ENCODE measurements at regions not wholly inside any gene's neighbourhood (a gene's known extent, or its start where the extent isn't known, plus 50 kb on each side); places are given as distances from the start of the nearest gene placed in this dataset.
"Not testable (repeated sequence)": the region's sequence is repeated elsewhere in the genome, so short reads cannot be mapped to it uniquely, and the experiment has no call there.

- DNase-seq (ENCODE audit: low read depth, low spot score): no peak
- H3K4me3 ChIP-seq (ENCODE audit: low read length): no peak overlapping the region
These were observed 121.0 kb downstream of the NREP start for GRCh38 chr5:111635916-111636570.

- no peak for DNase-seq (ENCODE audit: low read depth, low spot score)
- H3K4me3 ChIP-seq (ENCODE audit: low read length): no peak overlapping the region
These were observed 121.7 kb downstream of the NREP start for GRCh38 chr5:111635151-111635902.

- DNase-seq (ENCODE audit: low read depth, low spot score): no peak
- no peak overlapping the region for H3K4me3 ChIP-seq (ENCODE audit: low read length)
These were observed 119.0 kb upstream of the STARD4 start for GRCh38 chr5:111631328-111631727.

- no peak overlapping the region for H3K4me3 ChIP-seq (ENCODE audit: low read length)
- DNase-seq (ENCODE audit: low read depth, low spot score): no peak
These were observed 116.6 kb upstream of the STARD4 start for GRCh38 chr5:111628901-111629300.

GRCh38 chr5:111627862-111628261 lies 115.5 kb upstream of the STARD4 start:
- DNase-seq (ENCODE audit: low read depth, low spot score): no peak
- H3K4me3 ChIP-seq (ENCODE audit: low read length): no peak overlapping the region

GRCh38 chr5:111626473-111627148 lies 114.3 kb upstream of the STARD4 start:
- DNase-seq (ENCODE audit: low read depth, low spot score): no peak
- H3K4me3 ChIP-seq (ENCODE audit: low read length): no peak overlapping the region

GRCh38 chr5:111618623-111619271 lies 106.4 kb upstream of the STARD4 start:
- H3K4me3 ChIP-seq (ENCODE audit: low read length): no peak overlapping the region
- peak; percentile 40 for DNase-seq (ENCODE audit: low read depth, low spot score)

GRCh38 chr5:111615054-111615453 lies 102.7 kb upstream of the STARD4 start:
- DNase-seq (ENCODE audit: low read depth, low spot score): peak; percentile 4

GRCh38 chr5:111612013-111612630 lies 99.8 kb upstream of the STARD4 start:
- not testable (repeated sequence) for H3K4me3 ChIP-seq (ENCODE audit: low read length); DNase-seq (ENCODE audit: low read depth, low spot score)

More at GRCh38 chr5:111615054-111615453, 102.7 kb upstream of the STARD4 start:
- H3K4me3 ChIP-seq (ENCODE audit: low read length): no peak overlapping the region

GRCh38 chr5:111606194-111606593 lies 93.9 kb upstream of the STARD4 start:
- no peak overlapping the region for H3K4me3 ChIP-seq (ENCODE audit: low read length)
- no peak for DNase-seq (ENCODE audit: low read depth, low spot score)

- H3K4me3 ChIP-seq (ENCODE audit: low read length): no peak overlapping the region
- no peak for DNase-seq (ENCODE audit: low read depth, low spot score)
These were observed 91.1 kb upstream of the STARD4 start for GRCh38 chr5:111603446-111603827.

- no peak overlapping the region for H3K4me3 ChIP-seq (ENCODE audit: low read length)
- DNase-seq (ENCODE audit: low read depth, low spot score): no peak
These were observed 90.6 kb upstream of the STARD4 start for GRCh38 chr5:111602817-111603445.

- no peak for DNase-seq (ENCODE audit: low read depth, low spot score)
- no peak overlapping the region for H3K4me3 ChIP-seq (ENCODE audit: low read length)
These were observed 86.7 kb upstream of the STARD4 start for GRCh38 chr5:111598996-111599395.

GRCh38 chr5:111597491-111597890 lies 85.2 kb upstream of the STARD4 start:
- no peak for DNase-seq (ENCODE audit: low read depth, low spot score)
- no peak overlapping the region for H3K4me3 ChIP-seq (ENCODE audit: low read length)

GRCh38 chr5:111596705-111597104 lies 84.4 kb upstream of the STARD4 start:
- DNase-seq (ENCODE audit: low read depth, low spot score): no peak
- no peak overlapping the region for H3K4me3 ChIP-seq (ENCODE audit: low read length)

GRCh38 chr5:111595425-111595824 lies 83.1 kb upstream of the STARD4 start:
- DNase-seq (ENCODE audit: low read depth, low spot score): peak; percentile 5
- H3K4me3 ChIP-seq (ENCODE audit: low read length): no peak overlapping the region

- no peak for DNase-seq (ENCODE audit: low read depth, low spot score)
- H3K4me3 ChIP-seq (ENCODE audit: low read length): no peak overlapping the region
These were observed 77.0 kb upstream of the STARD4 start for GRCh38 chr5:111589316-111589715.

- DNase-seq (ENCODE audit: low read depth, low spot score): no peak
- no peak overlapping the region for H3K4me3 ChIP-seq (ENCODE audit: low read length)
These were observed 75.4 kb upstream of the STARD4 start for GRCh38 chr5:111587728-111588127.

- H3K4me3 ChIP-seq (ENCODE audit: low read length): no peak overlapping the region
- no peak for DNase-seq (ENCODE audit: low read depth, low spot score)
These were observed 73.6 kb upstream of the STARD4 start for GRCh38 chr5:111585946-111586345.
